ENCODE measurements at regions not wholly inside any gene's neighbourhood (a gene's known extent, or its start where the extent isn't known, plus 50 kb on each side); places are given as distances from the start of the nearest gene placed in this dataset.

DNA sequence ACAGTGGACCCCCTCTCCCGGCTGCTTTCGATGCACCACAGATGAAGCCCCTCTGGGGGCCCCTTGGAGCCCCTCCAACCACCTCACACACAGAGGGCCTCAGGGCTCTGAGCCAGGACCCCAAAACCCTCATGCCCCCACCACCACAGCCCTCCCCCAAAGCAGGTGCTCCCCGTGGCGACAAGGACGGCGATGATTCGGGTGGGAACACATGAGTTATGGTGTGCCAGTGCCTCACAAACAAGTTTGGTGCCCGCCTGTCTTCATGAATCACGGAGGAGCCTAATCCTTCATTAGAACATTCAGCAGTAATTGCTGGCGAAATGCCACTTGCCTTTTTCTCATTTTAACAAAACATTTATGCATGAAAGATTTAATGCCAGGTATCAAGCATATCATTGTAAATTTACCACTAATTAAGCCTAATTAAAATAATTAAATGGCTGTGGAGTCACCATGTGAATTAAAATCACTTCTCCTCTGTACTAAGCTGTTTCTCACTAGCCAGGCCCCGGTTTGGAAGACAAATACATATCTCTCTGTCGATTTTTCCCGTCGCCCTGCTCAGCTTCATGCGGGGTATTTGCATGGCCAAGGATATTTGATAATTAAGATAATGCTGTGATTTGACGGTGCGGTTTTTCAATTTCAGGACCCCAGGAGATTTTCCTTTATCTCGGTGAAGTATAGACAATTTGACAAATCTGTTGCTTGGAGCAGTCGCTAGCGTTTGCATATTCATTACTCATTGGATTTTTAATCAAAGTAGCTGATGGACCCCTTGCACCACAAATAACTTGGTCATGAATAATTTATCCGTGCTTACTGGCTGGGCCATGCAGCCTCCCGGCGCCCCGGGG lies 157.0 kb downstream of the TLE3 start:
- no peak for DNase-seq

DNA sequence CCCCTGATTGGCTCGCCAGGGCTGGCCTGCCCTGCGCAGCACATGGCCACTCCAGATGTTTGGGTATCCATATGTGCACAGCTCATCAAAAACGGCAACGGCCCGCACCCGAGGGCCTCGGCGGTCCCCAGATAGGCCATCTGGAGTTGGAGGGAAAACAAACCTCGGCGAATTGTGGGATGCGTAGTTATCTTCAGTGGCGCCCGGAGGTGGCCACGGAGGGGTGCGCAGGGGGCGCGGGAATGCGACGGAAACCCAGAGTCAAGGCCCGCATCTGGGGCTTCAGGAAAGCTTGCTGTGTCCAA lies 156.5 kb downstream of the TLE3 start:
- no peak for DNase-seq

DNA sequence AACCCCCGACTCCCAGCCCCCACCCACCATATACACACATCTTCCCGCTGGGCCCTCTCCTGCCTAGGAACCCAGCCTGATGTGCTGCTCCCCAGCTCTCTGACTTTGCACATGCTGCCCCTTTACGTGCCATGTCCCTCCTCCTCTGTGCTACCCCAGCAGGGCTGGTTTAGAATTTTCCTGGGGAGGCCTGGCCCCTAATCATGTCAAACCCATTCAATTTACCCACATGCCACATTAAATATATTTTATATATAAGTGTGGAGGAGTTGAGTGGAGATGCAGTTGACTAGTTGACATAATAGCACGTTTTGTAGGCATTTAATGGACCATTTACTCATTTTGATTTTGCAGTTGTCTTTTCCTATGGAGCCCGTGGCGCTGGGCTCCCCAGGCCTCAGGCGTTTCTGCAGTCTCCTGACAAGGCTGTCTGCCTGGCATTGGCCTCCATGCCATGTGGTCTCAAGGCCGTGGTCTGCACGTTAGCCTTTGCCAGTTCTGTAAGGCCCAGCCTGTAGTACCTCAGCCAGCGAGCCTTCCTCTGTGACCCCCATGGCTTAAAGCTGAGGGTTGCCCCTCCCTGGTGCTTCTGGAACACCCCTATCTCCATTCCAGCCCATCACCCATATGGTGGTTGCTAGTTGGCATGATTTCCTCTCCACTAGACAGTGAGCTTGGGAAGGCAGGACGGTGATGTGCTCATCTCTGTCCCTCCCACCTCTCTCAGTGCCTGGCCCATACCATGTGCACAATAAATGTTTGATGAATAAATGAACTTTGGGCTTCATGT lies 155.8 kb downstream of the TLE3 start:
- DNase-seq = no peak

DNA sequence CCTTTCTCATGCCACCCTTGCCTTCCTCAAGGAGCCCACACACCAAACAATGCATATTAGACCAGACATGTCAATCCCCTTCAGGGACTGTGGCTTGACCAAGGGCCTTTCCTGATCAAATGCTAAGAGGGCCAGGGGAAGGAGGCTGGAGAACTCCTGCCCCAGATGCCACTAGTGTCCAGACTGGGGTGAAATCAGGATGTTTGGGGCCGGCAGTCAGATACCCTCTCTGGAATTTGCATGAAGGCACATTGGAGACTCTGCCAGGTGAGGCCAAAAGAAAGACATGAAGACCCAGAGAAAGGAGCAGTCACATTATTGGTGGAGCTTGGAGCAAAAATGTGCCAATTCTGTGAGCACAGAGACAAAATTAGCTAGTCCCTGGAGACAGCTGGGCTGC lies 154.1 kb downstream of the TLE3 start:
- no peak for DNase-seq

DNA sequence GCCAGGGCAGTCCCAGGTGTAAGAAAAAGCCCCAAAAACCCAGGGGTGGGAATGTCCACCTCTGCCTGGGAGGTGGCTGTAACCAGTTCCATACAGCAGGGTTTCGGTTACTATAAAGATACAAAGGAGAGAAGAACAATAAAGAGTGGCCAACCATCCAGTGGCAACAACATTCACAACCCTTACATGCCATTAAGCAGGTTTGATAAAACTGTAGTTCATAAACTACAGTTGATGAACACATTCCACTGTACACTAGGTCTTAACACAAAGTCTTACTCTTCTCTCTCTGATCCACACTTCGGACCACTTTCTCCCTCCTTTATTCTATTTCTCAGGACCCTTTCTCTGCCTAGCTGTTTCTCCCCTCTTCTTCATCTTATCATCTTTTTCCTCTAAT lies 152.0 kb downstream of the TLE3 start:
- no peak for DNase-seq

DNA sequence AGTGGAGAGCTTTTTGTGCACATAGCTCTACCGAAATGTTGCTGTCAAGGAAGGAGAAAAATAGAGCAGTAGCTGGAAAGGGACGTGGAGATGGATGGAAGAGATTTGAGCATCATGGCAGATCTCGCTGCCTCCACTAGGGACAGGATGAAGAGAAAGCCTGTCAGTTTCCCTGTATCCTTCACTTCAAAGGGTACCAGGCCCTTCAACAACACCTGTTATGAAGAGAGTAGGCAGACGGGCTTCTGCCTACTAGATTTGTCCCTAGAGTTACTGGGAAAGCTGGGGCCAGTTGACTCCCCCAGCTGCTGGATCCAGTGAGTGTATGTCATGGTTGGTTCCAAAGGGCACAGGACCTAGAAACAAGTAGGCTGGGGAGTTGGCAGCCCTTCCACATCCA lies 150.8 kb downstream of the TLE3 start:
- no peak for DNase-seq

DNA sequence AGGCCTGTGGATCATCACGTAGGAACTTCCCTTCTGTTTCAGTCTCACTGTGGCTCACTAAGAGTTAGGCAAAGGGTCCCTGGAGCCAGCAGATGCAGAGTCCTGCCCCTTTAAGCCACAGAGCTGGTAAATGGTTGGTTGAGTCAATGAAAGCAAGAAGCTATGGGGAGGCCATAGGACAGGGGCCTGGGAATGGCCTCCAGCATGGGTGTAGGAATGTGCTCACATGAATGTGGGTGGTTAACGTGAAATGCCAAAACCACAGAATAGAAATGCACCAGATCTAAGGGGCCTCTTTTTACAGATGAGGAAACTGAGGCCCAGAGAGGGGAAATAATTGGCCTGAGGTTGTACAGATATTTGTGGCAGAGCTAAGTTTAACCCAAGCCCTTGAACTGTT lies 150.3 kb downstream of the TLE3 start:
- no peak for DNase-seq

DNA sequence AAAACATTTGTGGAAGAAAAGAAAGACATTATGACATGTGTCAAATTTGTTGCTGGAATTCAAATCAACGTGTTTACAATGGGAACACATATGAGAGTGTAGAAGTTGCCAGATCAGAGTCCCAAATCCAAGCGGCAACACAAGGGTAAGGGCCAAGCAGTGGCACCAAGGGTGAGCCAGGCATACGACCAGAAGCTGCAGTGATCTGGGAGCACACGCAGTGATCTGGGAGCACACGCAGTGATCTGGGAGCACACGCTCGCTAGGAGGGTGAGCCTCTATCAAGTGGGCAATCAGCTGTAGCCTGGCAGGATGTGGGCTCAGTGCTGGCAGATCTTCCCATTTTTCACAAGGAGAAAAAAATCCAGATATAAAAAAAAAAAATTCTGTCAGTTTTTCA lies 148.2 kb downstream of the TLE3 start:
- DNase-seq = no peak

GRCh38 chr15:69951256-69951897 lies 146.3 kb downstream of the TLE3 start:
- DNase-seq = no peak

DNA sequence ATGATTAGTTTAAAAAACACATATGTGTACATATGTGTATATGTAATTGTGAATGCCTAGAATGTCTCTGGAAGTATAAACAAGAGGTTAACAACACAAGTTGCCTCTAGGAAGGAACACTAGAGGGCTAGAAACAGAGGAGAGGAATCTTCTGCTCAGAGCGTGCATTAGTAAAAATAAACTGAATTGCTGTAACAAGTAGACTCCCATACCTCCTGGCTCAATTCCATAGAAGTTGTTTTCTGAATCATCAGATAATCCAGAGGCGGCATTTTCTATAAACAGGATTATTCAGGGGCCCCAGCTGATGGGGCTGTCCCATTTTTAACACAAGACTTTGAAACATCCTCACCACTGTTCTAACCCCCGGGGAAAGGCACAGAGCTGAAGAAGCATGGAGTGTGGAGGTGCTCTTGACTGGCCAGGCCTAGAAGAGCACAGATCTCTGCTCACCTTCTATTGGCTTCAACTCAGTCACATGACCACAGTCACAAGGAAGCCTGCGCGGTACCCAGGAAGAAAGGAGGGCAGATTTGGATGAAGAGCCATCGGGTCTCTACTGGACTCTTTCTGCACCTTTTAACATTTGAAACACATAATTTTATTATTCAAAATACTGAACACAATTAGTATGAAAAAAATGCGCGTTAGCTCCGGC lies 145.7 kb downstream of the TLE3 start:
- DNase-seq = no peak

GRCh38 chr15:69953051-69953450 lies 144.7 kb downstream of the TLE3 start:
- DNase-seq = no peak

DNA sequence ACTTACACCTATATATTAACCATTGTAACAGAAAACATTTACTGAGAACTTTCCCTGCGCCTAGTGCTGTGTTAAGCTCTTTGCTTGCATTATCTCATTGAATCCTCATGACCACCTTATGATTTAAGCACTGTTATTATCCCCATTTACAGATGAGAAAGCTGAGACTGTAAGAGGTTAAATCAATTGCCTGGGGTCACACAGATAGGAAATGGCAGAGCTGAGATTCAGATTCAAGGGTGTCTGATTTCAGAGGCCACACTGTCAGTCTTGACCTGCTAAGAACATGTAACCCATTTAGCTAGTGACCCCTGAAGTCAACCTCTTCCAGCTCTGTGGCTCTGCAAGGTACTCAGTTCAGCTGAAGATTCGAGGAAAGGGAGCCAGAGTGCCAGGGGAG lies 143.9 kb downstream of the TLE3 start:
- no peak for DNase-seq

GRCh38 chr15:69954666-69955065 lies 143.1 kb downstream of the TLE3 start:
- DNase-seq = no peak

- DNase-seq = no peak
Measured at GRCh38 chr15:69955240-69955894, 142.3 kb downstream of the TLE3 start.

GRCh38 chr15:69956417-69956816 lies 141.3 kb downstream of the TLE3 start:
- DNase-seq = no peak

DNA sequence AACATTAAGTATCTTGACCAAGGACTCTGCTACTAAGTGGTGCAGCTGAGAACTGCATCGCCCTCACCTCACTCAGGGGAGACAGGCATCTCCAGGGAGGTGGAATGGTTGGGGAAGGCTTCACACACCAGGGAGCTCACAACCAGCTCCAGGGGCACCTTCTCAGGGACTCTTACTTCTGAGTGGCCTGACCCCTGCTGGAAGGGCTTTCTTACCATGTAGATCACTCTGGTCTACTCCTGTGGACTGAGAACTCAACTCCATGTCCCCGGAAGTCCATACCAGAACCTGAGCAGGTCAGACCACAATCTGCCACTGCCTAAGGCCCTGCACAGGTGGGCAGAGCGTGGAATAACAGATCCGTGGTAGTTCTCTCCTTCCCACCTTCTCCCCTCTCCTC lies 140.5 kb downstream of the TLE3 start:
- no peak for DNase-seq

DNA sequence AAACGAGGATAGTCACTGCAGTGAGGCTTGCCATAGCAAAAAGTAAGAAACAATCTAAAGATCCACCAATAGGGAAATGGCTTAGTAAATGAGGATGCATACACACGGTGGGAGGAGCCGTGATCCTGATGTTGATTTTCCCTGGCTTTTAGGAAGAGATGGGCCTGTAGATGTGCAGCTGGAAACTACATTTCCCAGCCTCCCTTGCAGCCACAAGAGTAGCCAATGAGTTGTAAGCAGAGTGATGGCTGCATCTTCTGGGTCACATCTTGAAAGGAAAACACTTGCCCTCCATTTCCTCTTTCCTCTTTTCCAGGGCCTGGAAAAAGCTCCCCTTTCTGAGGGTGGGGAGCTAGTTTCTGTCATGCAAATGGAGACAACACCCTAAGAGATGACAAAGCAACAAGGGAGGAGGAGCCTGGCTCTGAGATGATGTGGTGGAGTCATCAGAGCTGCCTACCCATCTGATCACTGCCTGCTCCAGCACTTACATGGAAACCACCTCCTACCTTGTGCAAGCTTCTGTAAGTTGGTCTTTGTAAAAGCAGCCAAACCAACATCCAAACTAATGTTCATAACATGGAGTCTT lies 139.1 kb downstream of the TLE3 start:
- no peak for DNase-seq

DNA sequence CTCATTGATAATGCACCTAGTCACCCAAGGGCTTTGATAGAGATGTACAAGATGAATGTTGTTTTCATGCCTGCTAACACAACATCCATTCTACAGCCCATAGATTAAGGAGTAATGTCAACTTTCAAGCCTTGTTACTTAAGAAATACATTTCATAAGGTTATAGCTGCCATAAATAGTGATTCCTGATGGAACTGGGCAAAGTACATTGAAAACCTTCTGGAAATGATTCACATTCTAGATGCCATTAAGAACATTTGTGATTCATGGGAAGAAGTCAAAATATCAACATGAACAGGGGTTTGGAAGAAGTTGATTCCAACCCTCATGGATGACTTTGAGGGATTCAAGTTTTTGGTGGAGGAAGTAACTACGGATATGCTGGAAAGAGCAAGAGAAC lies 135.2 kb downstream of the TLE3 start:
- no peak for DNase-seq

DNA sequence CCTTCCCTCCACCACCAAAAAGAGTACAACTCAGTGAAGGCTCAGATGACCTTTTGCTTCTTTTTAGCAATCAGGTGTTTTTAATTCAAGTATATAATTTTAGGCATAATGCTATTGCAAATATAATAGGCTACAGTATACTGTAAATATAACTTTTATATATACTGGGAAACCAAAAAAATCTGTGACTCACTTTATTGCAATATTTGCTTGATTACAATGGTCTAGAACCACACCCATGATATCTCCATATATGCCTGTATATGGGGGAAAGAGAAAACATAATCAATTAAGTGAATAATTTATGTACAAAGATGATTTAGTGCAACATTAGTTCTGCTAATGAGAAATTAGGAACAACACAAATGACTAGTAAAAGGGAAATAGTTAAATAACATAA lies 134.3 kb downstream of the TLE3 start:
- DNase-seq = no peak

DNA sequence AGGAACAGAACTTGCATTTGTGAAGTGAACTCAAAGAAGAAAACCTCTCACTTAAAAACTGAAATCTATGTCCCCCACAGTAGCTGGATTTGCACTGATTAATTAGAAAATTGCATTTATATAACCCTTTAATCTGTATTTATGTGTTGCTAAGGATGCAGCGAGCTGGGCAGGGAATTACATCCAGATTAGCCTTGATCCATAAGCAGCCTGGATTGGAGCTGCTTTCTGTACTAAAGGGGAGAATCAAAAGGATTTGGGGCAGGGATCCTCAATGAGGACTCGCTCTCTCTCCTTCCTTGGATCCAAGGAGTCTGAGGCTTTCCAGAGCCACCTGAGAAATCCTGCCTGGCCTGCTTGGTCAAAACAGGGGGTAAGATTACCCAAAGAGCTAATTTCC lies 125.9 kb downstream of the TLE3 start:
- DNase-seq = no peak

DNA sequence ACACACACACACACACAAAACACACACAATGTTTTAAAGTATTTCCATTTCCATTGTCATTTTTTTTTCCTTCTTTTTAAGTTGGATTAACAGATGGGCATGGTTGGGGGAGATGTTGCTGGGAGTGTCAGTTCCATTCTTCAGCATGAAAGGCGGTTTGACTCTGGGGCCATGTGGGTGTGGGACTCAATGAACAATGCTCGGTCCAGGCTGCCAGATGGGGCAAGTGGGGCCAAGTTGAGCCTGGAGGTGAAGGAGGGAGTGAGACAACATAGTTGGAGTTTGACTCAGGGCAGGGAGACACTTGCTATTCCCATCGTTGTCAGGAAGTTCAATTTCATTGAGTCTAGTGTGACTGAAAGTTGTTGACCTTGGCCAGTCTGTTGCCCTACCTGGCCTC lies 125.3 kb downstream of the TLE3 start:
- no peak for DNase-seq

DNA sequence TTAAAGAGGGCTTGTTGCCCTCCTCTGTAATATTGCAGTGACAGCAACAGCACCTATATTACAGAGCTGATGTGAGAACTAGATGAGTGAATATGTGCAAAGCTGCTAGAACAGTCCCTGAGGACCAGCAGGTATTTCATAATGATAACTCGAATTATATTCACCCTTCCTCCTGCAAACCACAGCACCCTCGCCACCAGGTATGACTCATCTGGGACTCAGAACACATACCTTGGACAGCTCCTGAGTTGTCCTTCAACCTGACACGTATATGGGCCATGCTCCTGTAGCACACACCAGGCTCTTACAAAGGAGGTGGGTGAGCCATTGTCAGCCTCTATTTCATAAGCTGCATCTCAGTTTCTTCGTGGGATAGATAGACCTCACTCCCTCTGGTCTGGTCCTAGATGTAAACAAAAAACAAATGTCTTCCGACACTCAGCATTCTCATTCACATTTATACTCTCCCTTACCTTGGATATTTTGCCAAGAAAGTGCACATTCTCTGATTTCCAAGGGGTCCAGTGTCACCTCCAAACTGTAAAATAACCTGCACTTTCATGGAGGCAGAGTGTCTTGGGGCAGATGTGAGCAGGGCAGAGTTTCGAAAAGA lies 124.5 kb downstream of the TLE3 start:
- DNase-seq = no peak

Data from stimulated activated CD4-positive, alpha-beta T cell treated with anti-CD3 and anti-CD28 coated beads, Interleukin-12 subunit alpha, Interleukin-12 subunit beta, amount 100 ng/mL, for 4 hours (primary cell).